EL (cell line): ENCODE measurements at regions not wholly inside any gene's neighbourhood (a gene's known extent, or its start where the extent isn't known, plus 50 kb on each side); places are given as distances from the start of the nearest gene placed in this dataset.
"Not testable (repeated sequence)": the region's sequence is repeated elsewhere in the genome, so short reads cannot be mapped to it uniquely, and the experiment has no call there.

Experiments used
- DNase-seq: peaks from one replicate; pipeline ENCODE4 v3.0.0-alpha.2; 2016

- no peak for DNase-seq
These were observed 835.2 kb downstream of the FSCB start for GRCh38 chr14:43671716-43672485.

- no peak for DNase-seq
These were observed 837.7 kb downstream of the FSCB start for GRCh38 chr14:43669355-43669754.

GRCh38 chr14:43665570-43666267 is 841.4 kb downstream of the FSCB start:
- no peak for DNase-seq

GRCh38 chr14:43655194-43655593 is 851.9 kb downstream of the FSCB start:
- not testable (repeated sequence) for DNase-seq

GRCh38 chr14:43651896-43652295 is 855.2 kb downstream of the FSCB start:
- DNase-seq, result no peak

GRCh38 chr14:43651185-43651787 is 855.8 kb downstream of the FSCB start:
- DNase-seq, result no peak

GRCh38 chr14:43649508-43649907 is 857.6 kb downstream of the FSCB start:
- DNase-seq, result no peak

- DNase-seq, result no peak
These were observed 859.8 kb downstream of the FSCB start for GRCh38 chr14:43647302-43647701.

GRCh38 chr14:43640718-43641267 is 866.3 kb downstream of the FSCB start:
- no peak for DNase-seq

- DNase-seq, result no peak
These were observed 881.8 kb downstream of the FSCB start for GRCh38 chr14:43625294-43625693.

GRCh38 chr14:43621282-43621681 is 885.8 kb downstream of the FSCB start:
- no peak for DNase-seq

- DNase-seq, result no peak
These were observed 911.8 kb downstream of the FSCB start for GRCh38 chr14:43595096-43595772.

GRCh38 chr14:43591776-43592175 is 915.3 kb downstream of the FSCB start:
- DNase-seq, result no peak

- DNase-seq, result no peak
These were observed 919.9 kb downstream of the FSCB start for GRCh38 chr14:43587183-43587582.

- DNase-seq, result no peak
These were observed 927.4 kb downstream of the FSCB start for GRCh38 chr14:43579671-43580070.

GRCh38 chr14:43568022-43568421 is 939.1 kb downstream of the FSCB start:
- DNase-seq, result no peak

GRCh38 chr14:43548368-43548767 is 958.7 kb downstream of the FSCB start:
- DNase-seq, result no peak

- not testable (repeated sequence) for DNase-seq
These were observed 959.5 kb downstream of the FSCB start for GRCh38 chr14:43547596-43547995.

GRCh38 chr14:43541356-43541755 is 965.7 kb downstream of the FSCB start:
- no peak for DNase-seq

GRCh38 chr14:43540948-43541347 is 966.1 kb downstream of the FSCB start:
- DNase-seq, result no peak

- DNase-seq, result no peak
These were observed 967.9 kb downstream of the FSCB start for GRCh38 chr14:43539210-43539609.

GRCh38 chr14:43535231-43535838 is 971.7 kb downstream of the FSCB start:
- DNase-seq, result no peak
